Osteocyte (in vitro differentiated cells): ENCODE measurements at regions not wholly inside any gene's neighbourhood (a gene's known extent, or its start where the extent isn't known, plus 50 kb on each side); places are given as distances from the start of the nearest gene placed in this dataset.
A peak's percentile ranks its signal among the peaks of the same experiment; 100 is the strongest.

ENCODE experiments used
- DNase-seq: peaks from one replicate; pipeline ENCODE4 v3.0.0; 2021; ENCODE audit warnings: mixed read lengths; ENCODE audit not compliant: unreplicated experiment; ENCODE audit errors: extremely low spot score
- H3K27ac Mint-ChIP-seq: one replicate; pipeline ENCODE4 v1.8.0; 2021; ENCODE audit warnings: mild to moderate bottlenecking, mixed read lengths; ENCODE audit not compliant: unreplicated experiment
- H3K27me3 Mint-ChIP-seq: one replicate; pipeline ENCODE4 v1.8.0; 2021; ENCODE audit warnings: mixed read lengths; ENCODE audit not compliant: unreplicated experiment
- H3K36me3 Mint-ChIP-seq: one replicate; pipeline ENCODE4 v1.8.0; 2021; ENCODE audit warnings: mixed read lengths; ENCODE audit not compliant: unreplicated experiment
- H3K4me1 Mint-ChIP-seq: one replicate; pipeline ENCODE4 v1.8.0; 2021; ENCODE audit warnings: mixed read lengths; ENCODE audit not compliant: unreplicated experiment
- H3K4me3 Mint-ChIP-seq: one replicate; pipeline ENCODE4 v1.8.0; 2021; ENCODE audit warnings: mild to moderate bottlenecking, moderate library complexity, mixed read lengths; ENCODE audit not compliant: unreplicated experiment
- H3K9me3 Mint-ChIP-seq: one replicate; pipeline ENCODE4 v1.8.0; 2021; ENCODE audit warnings: mixed read lengths; ENCODE audit not compliant: unreplicated experiment
- TF ChIP-seq, protein P1 (sequence below): fragments of 200-600 bp; sonication (generic); IDR thresholded peaks from 2 replicates; pipeline ENCODE4 v1.5.0; 2021; ENCODE audit warnings: antibody characterized with exemption, mild to moderate bottlenecking, moderate library complexity

GRCh38 chr1:181189245-181189644 lies 100.7 kb downstream of the IER5 start:
- Mint-ChIP-seq H3K27me3 (peaks cover 48% of the 10 kb centered on the region), H3K4me3 (no peak overlapping the region), H3K9me3 (no peaks in the 10 kb centered on the region), H3K27ac (no peak overlapping the region), H3K36me3 (no peaks in the 10 kb centered on the region), H3K4me1 (peaks cover 2% of the 10 kb centered on the region)
- TF ChIP-seq, protein P1, sequence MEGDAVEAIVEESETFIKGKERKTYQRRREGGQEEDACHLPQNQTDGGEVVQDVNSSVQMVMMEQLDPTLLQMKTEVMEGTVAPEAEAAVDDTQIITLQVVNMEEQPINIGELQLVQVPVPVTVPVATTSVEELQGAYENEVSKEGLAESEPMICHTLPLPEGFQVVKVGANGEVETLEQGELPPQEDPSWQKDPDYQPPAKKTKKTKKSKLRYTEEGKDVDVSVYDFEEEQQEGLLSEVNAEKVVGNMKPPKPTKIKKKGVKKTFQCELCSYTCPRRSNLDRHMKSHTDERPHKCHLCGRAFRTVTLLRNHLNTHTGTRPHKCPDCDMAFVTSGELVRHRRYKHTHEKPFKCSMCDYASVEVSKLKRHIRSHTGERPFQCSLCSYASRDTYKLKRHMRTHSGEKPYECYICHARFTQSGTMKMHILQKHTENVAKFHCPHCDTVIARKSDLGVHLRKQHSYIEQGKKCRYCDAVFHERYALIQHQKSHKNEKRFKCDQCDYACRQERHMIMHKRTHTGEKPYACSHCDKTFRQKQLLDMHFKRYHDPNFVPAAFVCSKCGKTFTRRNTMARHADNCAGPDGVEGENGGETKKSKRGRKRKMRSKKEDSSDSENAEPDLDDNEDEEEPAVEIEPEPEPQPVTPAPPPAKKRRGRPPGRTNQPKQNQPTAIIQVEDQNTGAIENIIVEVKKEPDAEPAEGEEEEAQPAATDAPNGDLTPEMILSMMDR = no peak
- no peak for DNase-seq

DNA sequence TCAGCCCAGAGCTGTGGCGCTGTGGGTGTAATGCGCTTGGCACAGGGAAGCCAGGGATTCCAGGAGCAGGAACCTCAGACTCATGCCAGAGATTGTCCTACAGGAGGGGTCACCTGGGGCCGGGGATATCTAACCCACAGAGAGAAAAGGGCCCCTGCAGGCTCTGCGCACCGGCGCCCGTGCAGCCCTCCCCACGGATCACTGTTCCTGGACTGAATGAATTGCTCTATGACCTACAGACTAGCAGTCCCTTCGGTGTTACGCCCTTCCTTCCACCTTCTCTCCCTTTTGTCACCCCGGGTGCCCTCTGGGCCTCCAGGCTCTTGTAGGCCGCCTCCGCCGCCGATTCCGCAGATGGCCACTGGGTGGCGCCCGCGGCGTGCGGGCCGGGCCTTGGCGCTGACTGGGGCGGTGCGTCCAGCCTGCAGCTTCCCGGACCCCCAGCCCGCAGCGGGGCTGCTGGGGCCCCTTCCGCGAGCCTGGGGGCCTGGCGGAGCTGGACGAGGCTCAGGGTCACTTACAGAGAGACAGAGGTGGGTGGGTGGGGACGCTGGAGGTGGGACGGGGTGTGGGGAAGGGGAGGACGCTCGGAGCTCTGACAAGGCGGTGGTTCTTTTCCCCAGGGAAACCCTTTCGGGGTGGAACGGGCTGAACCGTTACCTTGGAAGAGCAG lies 101.3 kb downstream of the IER5 start:
- peak; percentile 91 for DNase-seq
- Mint-ChIP-seq H3K9me3 (no peaks in the 10 kb centered on the region), H3K27ac (no peak overlapping the region), H3K4me1 (peaks cover 2% of the 10 kb centered on the region), H3K27me3 (peaks cover 43% of the 10 kb centered on the region), H3K4me3 (peak overlapping the region; percentile 38), H3K36me3 (no peaks in the 10 kb centered on the region)
- TF ChIP-seq, protein P1 = peak; percentile 94

DNA sequence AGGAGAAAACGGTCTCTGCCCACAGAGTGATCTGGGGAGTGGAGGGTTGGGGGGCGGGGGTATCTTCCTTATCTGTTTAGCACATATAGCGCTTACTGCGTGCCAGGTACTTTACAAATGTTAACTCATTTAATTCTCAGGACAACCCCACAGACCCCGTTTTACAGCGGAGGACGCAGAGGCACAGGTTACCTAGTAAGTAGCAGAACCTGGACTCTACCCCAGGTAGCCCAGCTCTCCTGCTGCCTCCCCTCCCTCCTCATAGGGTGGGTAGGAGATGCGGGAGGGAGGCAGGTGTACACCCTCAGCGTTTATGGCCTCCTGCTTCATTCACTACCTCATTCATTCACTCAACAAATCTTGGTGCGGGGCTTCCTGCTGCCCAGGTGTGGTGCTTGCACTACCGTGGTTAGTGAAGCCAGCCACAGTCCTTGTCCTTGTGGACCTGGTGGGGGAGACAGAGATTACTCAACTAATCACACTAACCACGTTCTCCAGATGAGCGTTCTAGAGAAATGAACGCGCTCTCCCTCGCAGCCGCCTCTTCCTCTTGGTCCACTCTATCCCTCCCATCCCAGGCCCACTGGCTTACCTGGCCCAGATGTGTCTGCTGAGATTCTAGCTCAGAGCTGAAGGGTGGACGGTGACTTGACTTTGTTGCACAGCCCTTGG lies 102.0 kb downstream of the IER5 start:
- TF ChIP-seq, protein P1 = no peak
- peaks cover 2% of the 10 kb centered on the region for H3K4me1 Mint-ChIP-seq
- H3K27me3 Mint-ChIP-seq = peaks cover 41% of the 10 kb centered on the region
- peak overlapping the region; percentile 22 for H3K4me3 Mint-ChIP-seq
- no peaks in the 10 kb centered on the region for H3K9me3 Mint-ChIP-seq
- H3K27ac Mint-ChIP-seq = no peak overlapping the region
- H3K36me3 Mint-ChIP-seq = no peaks in the 10 kb centered on the region
- no peak for DNase-seq

- H3K27me3 Mint-ChIP-seq = peaks cover 36% of the 10 kb centered on the region
- peaks cover 2% of the 10 kb centered on the region for H3K4me1 Mint-ChIP-seq
These were observed 103.1 kb downstream of the IER5 start for GRCh38 chr1:181191494-181192040.

DNA sequence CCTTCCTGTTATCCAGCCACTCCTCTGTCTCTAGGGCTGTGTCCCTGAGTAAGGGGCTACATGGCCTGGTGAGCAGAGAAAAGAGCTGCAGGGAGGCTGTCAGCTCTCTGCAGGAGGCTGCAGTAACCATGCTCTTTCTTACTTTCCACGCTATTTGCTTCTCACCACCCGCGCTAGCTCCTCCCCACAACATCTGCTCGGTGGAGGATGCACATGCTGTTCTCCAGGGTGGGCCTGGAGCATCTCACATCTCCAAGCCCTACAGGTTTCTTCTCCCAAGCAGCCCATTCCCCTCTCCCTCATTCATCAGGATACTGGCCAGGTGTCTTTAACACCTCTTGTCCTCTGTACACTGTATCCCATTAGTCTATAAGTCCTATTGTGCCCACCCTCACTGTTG lies 103.8 kb downstream of the IER5 start:
- Mint-ChIP-seq H3K27me3 (peaks cover 30% of the 10 kb centered on the region), H3K36me3 (no peaks in the 10 kb centered on the region), H3K9me3 (no peaks in the 10 kb centered on the region), H3K4me3 (no peak overlapping the region), H3K27ac (no peak overlapping the region), H3K4me1 (peaks cover 2% of the 10 kb centered on the region)
- TF ChIP-seq, protein P1 = no peak
- no peak for DNase-seq

More at GRCh38 chr1:181191494-181192040, 103.1 kb downstream of the IER5 start:
- no peaks in the 10 kb centered on the region for H3K9me3 Mint-ChIP-seq
- TF ChIP-seq, protein P1 = no peak
- no peak overlapping the region for H3K27ac Mint-ChIP-seq
- no peak for DNase-seq
- H3K4me3 Mint-ChIP-seq = no peak overlapping the region
- no peaks in the 10 kb centered on the region for H3K36me3 Mint-ChIP-seq
